Vagina (tissue), 2 donors: ENCODE measurements at regions not wholly inside any gene's neighbourhood (a gene's known extent, or its start where the extent isn't known, plus 50 kb on each side); places are given as distances from the start of the nearest gene placed in this dataset.
A peak's percentile ranks its signal among the peaks of the same experiment; 100 is the strongest.

ENCODE experiments used
- DNase-seq, 2 donors: peaks; one replicate each; pipeline ENCODE4 v3.0.0-alpha.2; 2017; ENCODE audit errors: extremely low spot score in 2 of 2
- H3K27ac ChIP-seq: fragments of 200-600 bp; sonication (generic); one replicate; pipeline ENCODE4 v1.5.1; 2019
- H3K27me3 ChIP-seq: fragments of 200-600 bp; sonication (generic); one replicate; pipeline ENCODE4 v1.5.1; 2019
- H3K36me3 ChIP-seq, 2 donors: fragments of 200-600 bp; sonication (generic); one replicate each; pipeline ENCODE4 v1.5.1; 2017 to 2019
- H3K4me1 ChIP-seq: fragments of 200-600 bp; sonication (generic); one replicate; pipeline ENCODE4 v1.5.1; 2019
- H3K4me3 ChIP-seq, 2 donors: fragments of 200-600 bp; sonication (generic); 1 replicate in 1 of 2; 2 replicates in 1 of 2; pipeline ENCODE4 v1.5.1; 2016 to 2019
- H3K9me3 ChIP-seq: fragments of 200-600 bp; sonication (generic); one replicate; pipeline ENCODE4 v1.5.1; 2019
- CTCF ChIP-seq, 3 experiments: fragments of 450-650 bp in 2 of 3; fragments of 200-600 bp in 1 of 3; sonication (generic) in 1 of 3; IDR thresholded peaks; one replicate each; pipeline ENCODE4 v1.5.1; 2017 to 2019; ENCODE audit warnings: antibody characterized with exemption in 3 of 3, mild to moderate bottlenecking in 2 of 3, moderate library complexity in 2 of 3
- POLR2A ChIP-seq, 2 donors: fragments of 450-650 bp; IDR thresholded peaks; one replicate each; pipeline ENCODE4 v1.6.1; 2017; ENCODE audit warnings: antibody characterized with exemption in 2 of 2, mild to moderate bottlenecking in 2 of 2, moderate library complexity in 2 of 2
- POLR2AphosphoS5 ChIP-seq, 2 donors: sonication (generic); formaldehyde crosslinking; IDR thresholded peaks; one replicate each; pipeline ENCODE4 v1.9.0; 2017; ENCODE audit warnings: antibody characterized with exemption in 2 of 2, mild to moderate bottlenecking in 2 of 2, low read depth in 1 of 2; ENCODE audit not compliant: insufficient read depth in 1 of 2
- intact Hi-C: fragments of 100-400 bp; cut with DNase I; formaldehyde crosslinking; loops from one replicate; pipeline ENCODE4 v1.15.1; 2023

- H3K9me3 ChIP-seq, result no peaks in the 10 kb centered on the region
- intact Hi-C loops, result no loop called here
- no peak for DNase-seq
- no peak overlapping the region for H3K27ac ChIP-seq
- H3K36me3 ChIP-seq, result no peaks in the 10 kb centered on the region
- H3K4me1 ChIP-seq, result peaks cover 14% of the 10 kb centered on the region
- TF ChIP-seq CTCF (IDR thresholded peaks at IDR 0.05) (no peak), POLR2A (IDR thresholded peaks at IDR 0.05) (no peak), POLR2AphosphoS5 (IDR thresholded peaks at IDR 0.05; ENCODE audit: insufficient read depth in 1 of 2, low read depth in 1 of 2) (no peak)
- no peaks in the 10 kb centered on the region for H3K27me3 ChIP-seq
- no peak overlapping the region for H3K4me3 ChIP-seq
Measured at GRCh38 chr20:4455301-4455701, 206.2 kb upstream of the ADRA1D start.

DNA sequence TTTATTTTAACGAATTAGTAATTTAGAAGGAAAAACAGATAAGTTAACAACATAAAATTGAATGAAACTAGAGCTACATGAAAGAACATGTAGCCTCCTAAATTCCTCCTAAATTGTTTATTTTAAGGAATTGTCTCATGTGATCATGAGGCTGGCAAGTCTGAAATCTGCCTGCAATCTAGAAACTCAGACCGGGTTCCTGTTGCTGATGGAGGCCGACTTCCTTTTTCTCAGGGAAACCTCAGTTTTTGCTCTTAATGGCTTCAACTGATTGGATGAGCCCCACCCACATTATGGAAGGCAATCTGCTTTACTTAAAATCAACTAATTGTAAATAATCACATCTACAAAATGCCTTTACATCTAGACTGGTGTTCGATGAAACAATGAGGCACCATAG lies 205.0 kb upstream of the ADRA1D start:
- no peak for TF ChIP-seq CTCF (IDR thresholded peaks at IDR 0.05)
- TF ChIP-seq POLR2A (IDR thresholded peaks at IDR 0.05), result no peak
- TF ChIP-seq POLR2AphosphoS5 (IDR thresholded peaks at IDR 0.05; ENCODE audit: insufficient read depth in 1 of 2, low read depth in 1 of 2), result no peak
- no peaks in the 10 kb centered on the region for H3K36me3 ChIP-seq
- intact Hi-C loops, result no loop called here

DNA sequence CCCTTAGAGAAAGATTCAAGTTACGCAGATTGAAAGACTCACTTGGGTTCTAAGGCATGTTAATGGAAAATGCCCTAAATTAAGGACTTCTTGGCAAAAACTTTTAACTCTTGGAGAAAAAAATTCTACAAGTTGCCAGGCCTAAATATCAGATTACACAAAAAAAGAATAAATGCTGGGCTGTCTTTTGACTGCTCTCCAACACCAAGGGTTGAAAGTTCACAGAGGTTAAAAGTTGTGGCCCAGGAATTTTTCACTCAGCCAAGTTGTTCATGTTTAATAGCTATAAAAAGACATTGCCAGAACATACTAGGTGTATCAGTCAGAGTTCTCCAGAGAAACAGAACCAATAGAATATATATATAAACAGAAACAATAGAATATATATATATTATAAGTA lies 204.3 kb upstream of the ADRA1D start:
- no peaks in the 10 kb centered on the region for H3K27me3 ChIP-seq
- no peaks in the 10 kb centered on the region for H3K9me3 ChIP-seq
- H3K27ac ChIP-seq, result no peak overlapping the region
- no peaks in the 10 kb centered on the region for H3K36me3 ChIP-seq
- no peak overlapping the region for H3K4me3 ChIP-seq
- TF ChIP-seq POLR2AphosphoS5 (IDR thresholded peaks at IDR 0.05; ENCODE audit: insufficient read depth in 1 of 2, low read depth in 1 of 2) (no peak), POLR2A (IDR thresholded peaks at IDR 0.05) (no peak), CTCF (IDR thresholded peaks at IDR 0.05) (no peak)
- peaks cover 15% of the 10 kb centered on the region for H3K4me1 ChIP-seq
- DNase-seq, result no peak
- intact Hi-C loops, result no loop called here

More for the DNA sequence above, 205.0 kb upstream of the ADRA1D start:
- peaks cover 15% of the 10 kb centered on the region for H3K4me1 ChIP-seq
- H3K27me3 ChIP-seq, result no peaks in the 10 kb centered on the region
- H3K4me3 ChIP-seq, result no peak overlapping the region
- DNase-seq, result no peak
- no peak overlapping the region for H3K27ac ChIP-seq
- no peaks in the 10 kb centered on the region for H3K9me3 ChIP-seq

- TF ChIP-seq CTCF (IDR thresholded peaks at IDR 0.05), result no peak
- DNase-seq, result no peak
- Histone ChIP-seq H3K4me1 (peaks cover 15% of the 10 kb centered on the region), H3K27me3 (no peaks in the 10 kb centered on the region), H3K4me3 (no peak overlapping the region), H3K9me3 (no peaks in the 10 kb centered on the region), H3K36me3 (no peaks in the 10 kb centered on the region), H3K27ac (no peak overlapping the region)
- intact Hi-C loops, result no loop called here
Measured at GRCh38 chr20:4451487-4452081, 202.5 kb upstream of the ADRA1D start.

GRCh38 chr20:4449957-4450715 lies 201.0 kb upstream of the ADRA1D start:
- peak overlapping the region; percentile 9 for H3K27ac ChIP-seq

More at GRCh38 chr20:4449957-4450715, 201.0 kb upstream of the ADRA1D start:
- Histone ChIP-seq H3K27me3 (no peaks in the 10 kb centered on the region), H3K9me3 (no peaks in the 10 kb centered on the region), H3K36me3 (no peaks in the 10 kb centered on the region), H3K4me3 (no peak overlapping the region), H3K4me1 (peaks cover 26% of the 10 kb centered on the region)
- no peak for DNase-seq
- TF ChIP-seq POLR2A (IDR thresholded peaks at IDR 0.05), result no peak
- TF ChIP-seq CTCF (IDR thresholded peaks at IDR 0.05), result no peak
- TF ChIP-seq POLR2AphosphoS5 (IDR thresholded peaks at IDR 0.05; ENCODE audit: insufficient read depth in 1 of 2, low read depth in 1 of 2), result no peak
- intact Hi-C loops, result no loop called here
